ENCODE measurements at regions not wholly inside any gene's neighbourhood (a gene's known extent, or its start where the extent isn't known, plus 50 kb on each side); places are given as distances from the start of the nearest gene placed in this dataset.
"Not testable (repeated sequence)": the region's sequence is repeated elsewhere in the genome, so short reads cannot be mapped to it uniquely, and the experiment has no call there.

DNA sequence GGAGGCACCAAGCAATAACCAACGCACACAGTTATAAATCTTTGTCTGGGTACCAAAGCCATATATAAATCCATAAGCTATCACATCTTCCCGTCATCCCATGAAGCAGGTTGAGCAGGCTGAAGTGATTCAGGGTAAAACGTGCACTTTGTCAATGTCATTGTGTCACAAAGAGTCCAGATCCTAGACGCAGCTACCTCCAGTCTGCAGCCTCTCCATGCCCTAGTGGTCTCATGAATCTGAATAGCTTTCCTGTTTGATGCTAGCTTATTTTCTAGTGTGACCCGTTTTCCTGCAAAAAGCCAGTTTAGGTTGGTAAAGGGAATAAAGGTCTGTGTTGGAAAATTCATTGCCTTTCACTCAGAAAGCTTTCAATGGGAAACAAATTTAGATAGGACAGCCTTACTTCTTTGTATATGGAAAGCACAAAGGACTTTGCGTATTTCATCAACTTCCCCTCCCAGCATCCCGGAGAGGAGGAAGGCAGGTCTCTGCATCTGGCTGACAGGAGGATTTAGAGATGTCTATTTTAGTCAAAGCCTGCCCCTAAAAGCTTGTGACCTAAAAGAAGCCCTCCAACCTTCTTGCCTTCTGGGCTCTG lies 222.3 kb upstream of the ARL4C start:
- DNase-seq = no peak

DNA sequence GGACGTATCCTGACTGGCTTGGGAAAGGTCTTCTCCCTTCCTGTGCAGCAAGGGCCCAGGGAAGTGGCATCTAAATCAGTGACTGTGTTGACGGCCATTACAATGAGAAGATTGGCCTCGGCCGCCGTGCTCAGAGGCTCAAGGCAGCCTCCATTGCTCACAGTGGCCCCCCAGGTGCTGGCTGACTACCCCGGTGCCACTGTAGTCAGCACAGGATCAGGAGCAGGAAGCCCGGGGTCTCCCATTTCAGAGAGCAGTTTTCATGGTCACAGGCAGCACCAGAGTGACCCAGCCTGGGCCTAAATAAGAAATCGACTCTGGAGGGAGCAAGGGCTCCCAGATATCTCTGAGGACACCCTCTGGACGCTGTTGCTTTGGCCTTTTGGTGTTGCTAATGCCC lies 219.4 kb upstream of the ARL4C start:
- DNase-seq = no peak

GRCh38 chr2:234715671-234716250 lies 218.9 kb upstream of the ARL4C start:
- no peak for DNase-seq

GRCh38 chr2:234714711-234715110 lies 217.8 kb upstream of the ARL4C start:
- DNase-seq = no peak

GRCh38 chr2:234712421-234712935 lies 215.6 kb upstream of the ARL4C start:
- no peak for DNase-seq

GRCh38 chr2:234711308-234711707 lies 214.4 kb upstream of the ARL4C start:
- no peak for DNase-seq

DNA sequence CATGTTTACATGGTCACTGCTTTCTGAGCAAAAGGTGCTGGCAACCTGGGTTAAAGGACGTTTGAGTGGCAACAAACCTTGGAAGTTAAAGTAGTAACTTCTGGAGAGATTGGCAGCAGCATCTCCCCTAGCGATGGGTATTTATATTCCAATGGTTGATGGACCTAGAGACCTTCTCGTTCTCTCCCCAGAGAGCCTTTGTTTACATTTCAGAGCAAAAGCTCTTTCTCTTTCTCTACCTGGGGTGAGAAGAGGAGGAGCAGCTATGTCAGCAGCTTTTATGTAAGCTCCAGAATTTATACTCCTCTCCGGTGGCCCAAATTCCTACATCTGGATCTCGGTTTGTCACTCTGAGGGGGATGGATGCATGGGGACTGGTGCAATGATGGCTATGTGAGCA lies 213.7 kb upstream of the ARL4C start:
- DNase-seq = no peak

DNA sequence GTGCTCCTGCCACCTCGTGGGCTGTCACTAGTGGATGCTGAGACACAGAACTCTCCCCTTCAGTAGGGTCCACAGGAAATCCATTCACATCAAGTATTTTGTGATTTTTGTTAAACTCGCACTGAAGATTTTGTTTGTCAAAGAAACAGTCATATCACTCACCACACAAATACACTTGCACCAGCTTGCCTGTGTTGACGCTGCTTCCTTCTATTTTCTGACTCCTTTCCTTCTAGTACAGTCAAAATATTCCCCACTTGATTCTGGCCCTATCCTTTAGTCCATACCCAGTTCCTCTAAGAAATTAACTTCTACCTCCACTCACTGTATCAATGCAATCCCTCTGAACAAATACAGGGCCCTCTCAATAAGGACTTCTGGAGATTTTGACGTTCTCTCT lies 213.2 kb upstream of the ARL4C start:
- DNase-seq = no peak

DNA sequence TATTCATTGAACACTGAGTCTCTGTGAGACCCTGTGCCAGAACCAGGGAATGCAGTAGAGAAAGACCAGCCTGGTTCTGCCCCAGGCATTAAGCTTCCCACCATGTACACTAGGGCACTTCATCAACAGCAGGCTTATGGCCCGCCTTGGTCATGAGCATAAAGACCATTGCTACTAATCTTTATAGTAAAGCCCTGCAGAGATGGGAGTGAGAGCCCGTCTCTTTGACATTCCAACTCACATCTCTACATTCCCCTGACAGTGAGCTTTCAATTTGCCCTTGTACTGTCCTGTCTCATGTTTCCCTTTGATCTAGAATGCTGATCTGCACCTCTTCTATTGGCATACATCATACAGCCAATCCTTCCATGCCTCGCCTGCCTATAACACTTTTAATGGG lies 211.8 kb upstream of the ARL4C start:
- DNase-seq = no peak

- no peak for DNase-seq
These were observed 211.3 kb upstream of the ARL4C start for GRCh38 chr2:234708091-234708683.

DNA sequence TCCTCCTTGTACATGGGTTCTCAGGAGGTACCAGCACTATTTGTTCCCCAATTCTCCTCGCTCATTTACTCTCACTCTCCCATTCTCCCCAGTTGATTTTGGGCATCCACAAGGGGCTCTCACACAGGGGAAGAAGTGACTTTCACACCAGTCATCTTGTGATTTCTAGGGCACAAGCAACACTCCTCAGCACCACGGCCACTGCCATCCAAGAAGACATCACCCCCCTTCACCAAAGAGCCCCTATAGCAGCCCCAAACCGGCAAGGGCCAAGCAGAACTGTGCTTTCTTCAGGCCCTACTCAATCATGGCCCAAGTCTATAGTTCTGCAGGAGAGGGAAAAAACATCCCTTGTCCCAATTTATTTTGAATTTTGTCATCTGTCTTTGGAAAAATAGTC lies 209.2 kb upstream of the ARL4C start:
- no peak for DNase-seq

DNA sequence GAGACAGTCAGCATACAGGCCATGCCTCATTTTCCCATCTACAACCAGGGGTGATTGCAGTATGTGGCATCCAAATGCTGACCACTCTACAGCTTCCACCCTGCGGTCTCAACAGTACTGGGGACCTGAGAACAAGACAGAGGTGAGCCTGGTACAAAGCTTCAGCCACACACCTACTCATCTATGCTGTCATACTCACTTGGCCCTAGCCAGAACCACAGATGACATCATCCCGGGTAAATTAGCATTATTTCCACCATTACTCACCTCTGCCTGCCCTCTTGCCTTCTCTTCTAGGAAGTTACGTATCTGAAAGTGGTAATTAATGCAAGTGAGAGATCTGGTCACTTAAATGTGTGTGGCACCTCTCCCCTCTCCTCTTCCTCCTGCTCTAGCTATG lies 208.2 kb upstream of the ARL4C start:
- DNase-seq = no peak

DNA sequence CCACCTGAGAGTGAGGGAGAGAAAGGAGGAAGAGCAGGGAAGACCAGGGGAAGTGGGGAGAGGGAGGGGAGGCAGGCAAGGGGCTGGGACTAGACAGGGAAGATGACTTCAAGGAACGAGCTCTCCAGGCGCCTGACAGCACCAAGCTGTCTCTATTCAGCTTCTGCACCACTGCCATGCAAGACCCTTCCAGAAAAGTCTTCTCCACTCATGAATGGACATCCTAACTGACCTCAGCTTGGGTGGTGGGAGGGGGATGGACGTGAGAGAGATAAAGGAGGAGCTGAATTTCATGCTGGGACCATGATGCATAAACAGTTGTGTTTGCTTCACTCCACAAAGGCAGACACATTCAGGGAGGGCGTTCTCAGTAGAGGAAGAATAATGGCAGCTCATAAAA lies 206.4 kb upstream of the ARL4C start:
- DNase-seq = no peak

- DNase-seq = no peak
These were observed 205.9 kb upstream of the ARL4C start for GRCh38 chr2:234702731-234703225.

GRCh38 chr2:234701841-234702240 lies 205.0 kb upstream of the ARL4C start:
- DNase-seq = no peak

- no peak for DNase-seq
These were observed 204.5 kb upstream of the ARL4C start for GRCh38 chr2:234701421-234701820.

DNA sequence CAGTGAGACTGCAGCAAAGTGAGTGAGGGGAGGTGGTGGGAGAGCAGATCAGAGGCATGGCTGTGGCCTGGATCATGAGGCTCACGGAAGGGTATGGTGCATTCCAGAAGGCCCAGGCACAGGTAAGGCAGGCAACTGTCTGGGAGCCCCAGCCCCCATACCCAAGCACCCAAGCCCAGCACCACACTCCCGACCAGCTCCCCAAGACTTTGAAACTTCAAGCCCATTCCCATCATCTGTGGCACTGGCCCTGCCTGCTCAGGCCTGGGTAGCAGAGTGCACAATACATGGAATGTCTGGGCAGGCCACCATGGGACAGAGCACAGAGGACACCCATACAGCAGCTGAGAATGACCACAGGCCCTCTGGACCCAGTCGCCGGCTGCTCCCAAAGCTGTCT lies 202.6 kb upstream of the ARL4C start:
- no peak for DNase-seq

DNA sequence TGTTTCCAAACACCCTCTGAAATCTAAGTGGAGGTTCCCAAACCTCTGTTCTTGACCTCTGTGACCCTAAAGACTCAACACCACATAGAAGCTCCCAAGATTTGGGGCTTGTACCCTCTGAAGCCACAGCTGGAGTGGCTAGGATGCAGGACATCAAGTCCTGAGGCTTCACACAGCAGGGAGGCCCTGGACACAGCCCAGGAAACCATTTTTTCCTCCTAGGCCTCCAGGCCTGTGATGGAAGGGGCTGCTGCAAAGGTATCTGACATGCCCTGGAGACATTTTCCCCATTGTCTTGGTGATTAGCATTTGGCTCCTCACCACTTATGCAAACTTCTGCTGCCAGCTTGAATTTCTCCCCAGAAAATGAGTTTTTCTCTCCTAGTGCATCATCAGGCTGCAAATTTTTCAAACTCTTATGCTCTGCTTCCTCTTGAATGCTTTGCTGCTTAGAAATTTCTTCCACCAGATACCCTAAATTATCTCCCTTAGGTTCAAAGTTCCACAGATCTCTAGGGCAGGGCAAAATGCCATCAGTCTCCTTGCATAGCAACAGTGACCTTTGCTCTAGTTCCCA lies 200.5 kb upstream of the ARL4C start:
- DNase-seq = not testable (repeated sequence)

GRCh38 chr2:234695981-234696380 lies 199.1 kb upstream of the ARL4C start:
- DNase-seq = no peak

DNA sequence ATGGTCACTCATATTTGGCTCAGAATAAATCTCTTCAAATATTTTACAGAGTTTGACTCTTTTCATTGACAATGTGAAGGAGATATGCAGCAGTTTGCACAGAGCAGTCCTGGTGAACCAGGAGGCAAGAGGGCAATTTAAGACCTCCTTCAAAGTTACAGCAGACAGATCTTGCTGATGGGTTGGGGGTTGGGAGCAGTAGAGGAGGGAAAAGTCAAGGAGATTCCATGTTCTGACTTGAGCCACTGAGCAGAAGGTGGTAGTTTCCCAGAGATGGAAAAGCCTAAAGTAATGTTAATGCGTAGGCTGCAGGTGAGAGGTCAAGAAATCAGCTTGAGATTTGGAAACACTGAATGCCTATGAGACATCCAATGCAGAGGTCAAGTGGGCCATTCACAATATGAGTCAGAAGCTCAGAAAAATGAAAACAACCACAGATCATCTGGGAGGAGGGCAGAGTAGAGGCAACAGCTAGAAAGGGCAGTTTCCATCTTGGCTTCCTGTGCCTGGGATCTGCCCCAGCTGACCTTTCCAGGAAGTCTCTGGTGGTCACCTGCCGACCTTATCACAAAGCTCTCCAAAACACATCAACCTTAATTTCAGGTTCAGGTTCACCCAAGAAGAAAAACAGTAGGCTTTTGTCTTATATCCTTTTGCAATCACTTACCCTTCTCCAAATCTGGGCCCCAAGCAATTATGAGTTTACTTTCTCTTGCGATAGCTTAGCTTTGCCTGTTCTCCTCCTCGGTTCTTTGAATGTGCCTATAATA lies 197.5 kb upstream of the ARL4C start:
- no peak for DNase-seq

DNA sequence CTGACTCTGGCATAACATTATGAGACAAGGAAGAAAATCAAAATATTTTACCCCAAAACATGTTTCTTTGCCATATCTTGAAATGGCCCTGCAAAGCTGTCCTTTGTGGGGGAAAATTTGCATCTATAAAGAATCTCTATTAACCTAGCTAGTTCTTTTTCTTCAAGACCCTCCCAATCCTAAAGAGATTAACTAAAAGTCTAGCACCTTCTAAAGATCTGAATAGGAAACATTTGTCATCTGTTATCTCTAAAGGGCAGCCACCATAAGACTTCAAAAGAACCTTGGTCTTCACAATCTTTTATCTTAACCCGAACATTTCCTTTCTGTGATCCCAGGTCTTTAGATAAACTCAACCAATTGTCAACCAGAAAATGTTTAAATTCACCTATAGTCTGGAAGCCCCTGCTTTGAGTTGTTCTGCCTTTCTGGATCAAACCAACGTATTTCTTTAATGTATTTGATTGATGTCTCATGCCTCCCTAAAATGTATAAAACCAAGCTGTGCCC lies 196.9 kb upstream of the ARL4C start:
- not testable (repeated sequence) for DNase-seq

GRCh38 chr2:234693191-234693590 lies 196.3 kb upstream of the ARL4C start:
- not testable (repeated sequence) for DNase-seq
